Activated T-cell treated with anti-CD3 and anti-CD28 coated beads, Interleukin-2, amount 50 U/mL, for 24 hours (primary cell): ENCODE measurements at regions not wholly inside any gene's neighbourhood (a gene's known extent, or its start where the extent isn't known, plus 50 kb on each side); places are given as distances from the start of the nearest gene placed in this dataset.
"Not testable (repeated sequence)": the region's sequence is repeated elsewhere in the genome, so short reads cannot be mapped to it uniquely, and the experiment has no call there.

Experiments
- DNase-seq: peaks from one replicate; pipeline ENCODE4 v3.0.0-alpha.2; 2020
- H3K27ac Mint-ChIP-seq: 2 replicates; pipeline ENCODE4 v1.8.0; 2020; ENCODE audit warnings: mild to moderate bottlenecking, mixed read lengths
- H3K27me3 Mint-ChIP-seq: 2 replicates; pipeline ENCODE4 v1.8.0; 2020; ENCODE audit warnings: mixed read lengths
- H3K36me3 Mint-ChIP-seq: 2 replicates; pipeline ENCODE4 v1.8.0; 2020; ENCODE audit warnings: low read depth, mixed read lengths
- H3K4me1 Mint-ChIP-seq: 2 replicates; pipeline ENCODE4 v1.8.0; 2020; ENCODE audit warnings: low read depth, mixed read lengths
- H3K4me3 Mint-ChIP-seq: 2 replicates; pipeline ENCODE4 v1.8.0; 2020; ENCODE audit warnings: mild to moderate bottlenecking, moderate library complexity, mixed read lengths
- H3K9me3 Mint-ChIP-seq: 2 replicates; pipeline ENCODE4 v1.8.0; 2020; ENCODE audit warnings: mixed read lengths

GRCh38 chr5:103676198-103676597 lies 113.6 kb upstream of the NUDT12 start:
- not testable (repeated sequence) for H3K27me3 Mint-ChIP-seq, H3K4me1 Mint-ChIP-seq, H3K36me3 Mint-ChIP-seq, H3K9me3 Mint-ChIP-seq, H3K27ac Mint-ChIP-seq, H3K4me3 Mint-ChIP-seq, DNase-seq

DNA sequence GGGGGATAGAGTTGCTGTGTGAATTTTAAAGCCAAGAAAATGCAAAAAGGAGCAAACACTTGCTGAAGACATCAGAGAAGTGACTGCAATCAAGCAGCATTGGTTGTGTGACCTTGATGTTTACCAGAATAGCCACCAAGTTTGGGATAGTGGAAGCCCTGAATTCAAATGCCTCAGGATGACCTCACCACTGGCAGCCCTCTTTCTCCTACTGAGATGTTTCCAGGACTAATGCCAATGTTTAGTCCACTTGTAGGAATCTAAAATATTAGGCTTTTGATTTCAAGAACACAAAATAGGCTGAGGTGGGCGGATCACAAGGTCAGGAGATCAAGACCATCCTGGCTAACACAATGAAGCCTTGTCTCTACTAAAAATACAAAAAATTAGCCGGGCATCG lies 112.2 kb upstream of the NUDT12 start:
- Mint-ChIP-seq H3K27me3 (no peaks in the 10 kb centered on the region), H3K9me3 (no peaks in the 10 kb centered on the region), H3K36me3 (no peaks in the 10 kb centered on the region), H3K4me1 (no peaks in the 10 kb centered on the region), H3K4me3 (no peak overlapping the region), H3K27ac (no peak overlapping the region)
- no peak for DNase-seq

DNA sequence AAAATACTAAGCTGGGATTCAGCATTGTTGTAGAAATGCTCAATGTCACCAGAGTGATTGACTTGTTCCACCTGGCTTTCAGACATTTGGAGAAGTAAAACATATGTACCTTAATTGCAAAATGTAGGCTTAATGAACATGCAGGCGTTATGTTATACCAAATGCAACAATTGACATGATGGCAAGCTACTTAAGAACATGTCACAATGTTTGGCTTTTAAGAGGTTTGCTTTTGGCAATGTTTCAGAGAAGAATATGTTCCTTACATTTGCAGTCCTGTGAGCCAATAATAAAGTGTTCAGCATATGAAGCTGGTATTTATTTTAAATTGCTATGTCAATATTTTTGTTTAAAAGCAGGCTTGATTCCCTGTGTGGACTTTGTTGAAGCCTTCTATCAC lies 111.7 kb upstream of the NUDT12 start:
- Mint-ChIP-seq H3K4me1 (no peaks in the 10 kb centered on the region), H3K27me3 (no peaks in the 10 kb centered on the region), H3K9me3 (no peaks in the 10 kb centered on the region), H3K27ac (no peak overlapping the region), H3K36me3 (no peaks in the 10 kb centered on the region), H3K4me3 (no peak overlapping the region)
- no peak for DNase-seq

- DNase-seq = no peak
- no peaks in the 10 kb centered on the region for H3K27me3 Mint-ChIP-seq
- H3K9me3 Mint-ChIP-seq = peaks cover 9% of the 10 kb centered on the region
- H3K27ac Mint-ChIP-seq = no peak overlapping the region
- no peaks in the 10 kb centered on the region for H3K4me1 Mint-ChIP-seq
- no peaks in the 10 kb centered on the region for H3K36me3 Mint-ChIP-seq
- no peak overlapping the region for H3K4me3 Mint-ChIP-seq
These were observed 107.0 kb upstream of the NUDT12 start for GRCh38 chr5:103669615-103670014.

GRCh38 chr5:103668281-103668680 lies 105.7 kb upstream of the NUDT12 start:
- Mint-ChIP-seq H3K27me3 (no peaks in the 10 kb centered on the region), H3K27ac (no peak overlapping the region), H3K4me3 (no peak overlapping the region), H3K36me3 (no peaks in the 10 kb centered on the region), H3K9me3 (peaks cover 19% of the 10 kb centered on the region), H3K4me1 (no peaks in the 10 kb centered on the region)
- DNase-seq = no peak

- no peak for DNase-seq
- Mint-ChIP-seq H3K27ac (no peak overlapping the region), H3K36me3 (no peaks in the 10 kb centered on the region), H3K27me3 (no peaks in the 10 kb centered on the region), H3K4me1 (no peaks in the 10 kb centered on the region), H3K9me3 (peaks cover 31% of the 10 kb centered on the region), H3K4me3 (no peak overlapping the region)
These were observed 104.5 kb upstream of the NUDT12 start for GRCh38 chr5:103667068-103667467.

GRCh38 chr5:103657301-103657700 lies 94.7 kb upstream of the NUDT12 start:
- Mint-ChIP-seq H3K4me3 (no peak overlapping the region), H3K9me3 (peaks cover 10% of the 10 kb centered on the region), H3K27ac (no peak overlapping the region), H3K27me3 (no peaks in the 10 kb centered on the region), H3K4me1 (no peaks in the 10 kb centered on the region), H3K36me3 (no peaks in the 10 kb centered on the region)
- DNase-seq = no peak

DNA sequence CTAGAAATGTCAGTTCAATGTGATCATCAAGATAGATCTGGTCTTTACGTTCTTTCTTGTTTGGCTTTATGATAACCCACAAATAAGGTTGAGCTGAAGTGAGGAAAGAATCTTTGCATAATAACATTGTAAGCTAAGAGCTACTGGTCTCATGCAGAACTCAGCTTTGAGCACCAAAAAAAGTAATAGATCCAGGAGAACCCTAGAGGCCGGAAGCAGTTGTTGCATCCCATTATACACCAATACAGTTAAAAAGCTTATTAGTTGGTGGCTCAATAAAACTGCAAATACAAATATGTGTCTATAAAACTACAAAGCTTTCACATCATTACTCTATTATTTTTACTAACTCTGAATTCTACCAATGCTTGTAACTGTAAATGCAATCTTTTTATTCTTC lies 85.5 kb upstream of the NUDT12 start:
- H3K4me1 Mint-ChIP-seq = no peaks in the 10 kb centered on the region
- no peak overlapping the region for H3K4me3 Mint-ChIP-seq
- no peaks in the 10 kb centered on the region for H3K36me3 Mint-ChIP-seq
- H3K9me3 Mint-ChIP-seq = no peaks in the 10 kb centered on the region
- H3K27ac Mint-ChIP-seq = no peak overlapping the region
- no peaks in the 10 kb centered on the region for H3K27me3 Mint-ChIP-seq
- DNase-seq = no peak

DNA sequence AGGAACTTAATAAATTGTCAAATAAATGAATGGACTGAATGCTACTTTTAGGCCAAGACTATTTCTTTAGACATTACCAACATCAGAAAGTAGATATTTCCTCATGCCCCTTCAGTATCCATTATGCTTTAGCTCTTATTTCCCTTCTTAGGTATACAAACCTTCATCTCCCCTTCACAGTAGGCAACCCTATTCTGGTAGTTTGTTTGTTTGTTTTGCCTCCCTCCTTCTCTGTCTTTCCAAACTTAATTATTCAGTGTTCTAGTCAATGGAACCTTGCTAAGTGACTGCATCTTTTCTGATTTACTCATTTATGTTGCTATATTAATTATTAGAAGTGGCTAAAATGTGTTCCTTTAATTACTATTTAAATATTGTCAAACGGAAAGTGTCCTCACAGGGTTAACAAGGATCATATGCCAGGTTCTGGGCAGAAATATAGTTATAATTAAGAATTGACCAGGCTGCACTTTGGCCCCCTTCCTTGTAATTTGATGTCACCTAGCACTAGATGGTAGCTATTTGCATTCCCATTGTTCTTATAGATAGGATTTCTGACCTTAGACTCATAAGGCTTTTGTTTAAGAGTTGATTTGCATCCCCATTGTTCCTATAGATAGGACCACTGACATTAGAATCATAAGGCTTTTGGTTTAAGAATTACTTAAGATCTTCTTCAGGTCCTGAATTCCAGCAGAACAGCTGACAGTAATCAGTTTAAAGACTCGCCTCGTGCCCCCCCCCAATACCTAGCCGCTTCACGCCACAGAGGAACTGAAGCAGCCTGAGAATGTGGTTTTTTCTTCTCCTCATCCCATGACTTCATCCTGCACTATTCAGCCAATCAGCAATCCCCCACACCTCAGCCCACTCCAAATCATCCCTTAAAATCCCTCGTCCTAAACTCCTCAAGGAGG lies 84.4 kb upstream of the NUDT12 start:
- Mint-ChIP-seq H3K27ac (no peak overlapping the region), H3K9me3 (no peaks in the 10 kb centered on the region), H3K4me1 (no peaks in the 10 kb centered on the region), H3K27me3 (no peaks in the 10 kb centered on the region), H3K36me3 (no peaks in the 10 kb centered on the region), H3K4me3 (no peak overlapping the region)
- DNase-seq = no peak

- Mint-ChIP-seq H3K4me3 (no peak overlapping the region), H3K36me3 (no peaks in the 10 kb centered on the region), H3K27me3 (no peaks in the 10 kb centered on the region), H3K27ac (no peak overlapping the region), H3K4me1 (no peaks in the 10 kb centered on the region), H3K9me3 (no peaks in the 10 kb centered on the region)
- DNase-seq = no peak
These were observed 83.2 kb upstream of the NUDT12 start for GRCh38 chr5:103645816-103646215.

GRCh38 chr5:103638979-103639378 lies 76.4 kb upstream of the NUDT12 start:
- H3K27me3 Mint-ChIP-seq = no peaks in the 10 kb centered on the region
- H3K4me3 Mint-ChIP-seq = no peak overlapping the region
- no peak for DNase-seq
- no peaks in the 10 kb centered on the region for H3K4me1 Mint-ChIP-seq
- H3K36me3 Mint-ChIP-seq = no peaks in the 10 kb centered on the region
- no peaks in the 10 kb centered on the region for H3K9me3 Mint-ChIP-seq
- H3K27ac Mint-ChIP-seq = no peak overlapping the region

DNA sequence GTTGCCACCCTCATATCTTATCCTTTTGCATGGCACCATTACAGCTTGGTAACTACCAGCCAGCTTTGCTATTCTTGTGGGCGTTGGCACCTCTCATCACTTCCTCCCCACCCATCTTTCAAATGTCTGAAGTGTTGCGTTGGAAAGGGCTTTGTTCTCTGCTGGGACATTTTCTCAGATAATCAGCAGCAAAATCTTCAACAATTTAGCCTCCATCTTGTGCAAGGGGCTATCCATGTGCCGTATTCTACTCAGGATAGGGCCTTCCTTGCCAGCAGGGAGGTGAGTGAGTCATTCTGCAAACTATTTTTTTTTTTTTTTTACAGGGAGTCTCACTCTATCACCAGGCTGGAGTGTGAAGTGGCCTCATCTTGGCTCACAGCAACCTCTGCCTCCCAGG lies 62.1 kb upstream of the NUDT12 start:
- no peak for DNase-seq
- Mint-ChIP-seq H3K27ac (no peak overlapping the region), H3K36me3 (no peaks in the 10 kb centered on the region), H3K9me3 (no peaks in the 10 kb centered on the region), H3K4me1 (no peaks in the 10 kb centered on the region), H3K27me3 (no peaks in the 10 kb centered on the region), H3K4me3 (no peak overlapping the region)

DNA sequence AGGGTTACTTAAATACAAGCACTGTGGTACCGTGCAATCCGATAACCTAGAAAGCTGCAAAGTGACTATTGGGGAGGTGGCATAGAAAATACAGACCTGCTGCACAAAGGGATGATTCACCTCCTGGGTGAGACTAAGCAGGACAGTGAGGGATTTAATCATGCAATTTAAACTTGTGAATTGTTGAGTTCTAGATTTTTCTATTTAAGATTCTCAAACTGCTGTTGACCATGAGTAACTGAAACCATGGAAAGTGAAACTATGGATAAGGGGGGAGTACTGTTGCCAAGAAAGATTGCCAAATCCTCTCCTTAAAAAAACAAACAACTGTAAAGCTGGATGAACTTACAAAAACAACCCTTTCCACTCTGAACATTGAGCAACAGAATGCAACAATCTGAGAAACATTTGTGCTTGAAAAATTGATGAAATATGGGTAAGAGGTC lies 61.5 kb upstream of the NUDT12 start:
- DNase-seq = no peak
- Mint-ChIP-seq H3K4me3 (no peak overlapping the region), H3K27ac (no peak overlapping the region), H3K9me3 (no peaks in the 10 kb centered on the region), H3K27me3 (no peaks in the 10 kb centered on the region), H3K4me1 (no peaks in the 10 kb centered on the region), H3K36me3 (no peaks in the 10 kb centered on the region)

DNA sequence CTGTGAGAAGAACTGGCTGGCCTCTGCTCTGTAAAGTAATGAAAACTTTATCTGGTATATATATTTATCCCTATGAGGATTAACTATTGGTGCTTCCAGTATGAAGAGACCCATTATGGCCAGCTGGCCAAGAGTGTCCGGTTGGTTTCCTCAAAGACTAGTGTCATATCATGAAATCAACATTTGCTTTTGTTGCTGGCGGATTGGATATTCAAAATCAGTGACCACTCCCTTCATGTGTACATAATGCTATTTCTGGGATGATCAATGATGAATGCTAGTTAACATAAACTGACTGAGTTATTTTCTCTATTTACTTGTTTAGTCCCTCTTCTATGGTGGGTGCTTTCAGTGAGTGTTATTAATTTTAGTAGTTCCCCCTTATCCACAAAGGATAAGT lies 60.8 kb upstream of the NUDT12 start:
- Mint-ChIP-seq H3K36me3 (no peaks in the 10 kb centered on the region), H3K4me3 (no peak overlapping the region), H3K9me3 (no peaks in the 10 kb centered on the region), H3K4me1 (no peaks in the 10 kb centered on the region), H3K27ac (no peak overlapping the region), H3K27me3 (no peaks in the 10 kb centered on the region)
- DNase-seq = no peak

GRCh38 chr5:103621548-103621930 lies 59.0 kb upstream of the NUDT12 start:
- Mint-ChIP-seq H3K27ac (no peak overlapping the region), H3K4me3 (no peak overlapping the region), H3K4me1 (no peaks in the 10 kb centered on the region), H3K9me3 (no peaks in the 10 kb centered on the region), H3K27me3 (no peaks in the 10 kb centered on the region), H3K36me3 (no peaks in the 10 kb centered on the region)
- DNase-seq = no peak
